GM12892 (cell line): ENCODE measurements at regions not wholly inside any gene's neighbourhood (a gene's known extent, or its start where the extent isn't known, plus 50 kb on each side); places are given as distances from the start of the nearest gene placed in this dataset.

Experiments used
- DNase-seq: peaks from one replicate; pipeline ENCODE4 v3.0.0; 2011; ENCODE audit not compliant: insufficient read length
- FAIRE-seq: peaks from 2 replicates; lab custom pipeline; 2011; peaks lifted over from hg19 to GRCh38; lab: Jason Lieb, UNC
- POLR2A ChIP-seq: IDR thresholded peaks from 2 replicates; pipeline ENCODE4 v1.6.1; 2011; ENCODE audit warnings: low read depth, low read length, control low read depth
- POLR2AphosphoS5 ChIP-seq: IDR thresholded peaks from 2 replicates; pipeline ENCODE4 v1.6.1; 2011; ENCODE audit warnings: low read depth, low read length, control low read depth
- TAF1 ChIP-seq: IDR thresholded peaks from 2 replicates; pipeline ENCODE4 v1.6.1; 2011; ENCODE audit warnings: low read depth, mild to moderate bottlenecking, control low read depth, low read length, borderline replicate concordance

DNA sequence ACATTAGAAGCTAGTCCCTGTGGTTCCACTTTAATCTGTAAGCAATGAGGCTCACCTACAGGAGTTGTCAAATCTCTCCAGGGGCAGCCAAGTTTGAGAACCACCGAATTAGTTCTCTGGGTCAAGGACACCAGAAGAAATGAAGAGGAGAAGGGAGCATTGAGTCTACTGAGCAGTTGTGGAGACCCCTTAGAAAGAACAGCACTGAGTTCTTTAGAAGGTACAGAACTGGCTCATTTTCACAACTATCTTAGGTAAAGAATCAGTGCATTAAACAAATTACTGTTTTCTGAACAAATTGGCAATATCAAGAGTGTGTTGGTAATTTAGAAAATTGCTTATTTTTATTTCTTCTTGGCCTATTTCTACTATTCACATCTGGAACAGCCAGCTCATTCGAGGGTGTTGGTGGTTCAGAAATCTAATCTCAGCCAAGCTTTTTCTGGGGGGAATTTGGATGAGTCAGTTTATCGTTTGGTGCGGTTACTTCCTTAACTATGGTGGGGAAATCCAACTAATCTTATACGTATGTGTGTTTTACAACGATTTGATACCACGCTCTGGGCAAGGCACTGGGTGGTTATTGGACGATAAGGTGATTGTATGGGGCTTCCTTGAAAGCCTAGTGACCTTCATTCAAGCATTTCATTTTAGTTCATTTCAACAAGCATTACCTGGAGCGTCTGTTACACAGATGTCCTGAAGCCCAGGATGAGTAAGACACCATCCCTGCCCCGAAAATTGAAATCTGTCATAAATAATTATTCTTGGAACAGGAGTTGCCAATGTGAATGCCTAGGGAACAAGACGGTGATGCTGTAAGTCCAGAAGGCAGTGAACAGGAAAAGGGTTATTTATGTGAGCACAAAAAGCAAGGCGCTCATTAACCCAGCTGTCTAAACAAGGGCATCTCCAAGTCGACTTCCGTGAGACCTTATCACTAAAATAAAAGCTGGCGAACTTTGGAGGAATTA is 52.0 kb upstream of the TMPRSS2 start:
- FAIRE-seq: peak; percentile 70
- DNase-seq: no peak
- TF ChIP-seq POLR2A (no peak), POLR2AphosphoS5 (no peak), TAF1 (no peak)

- FAIRE-seq: no peak
These were observed 50.9 kb upstream of the TMPRSS2 start for GRCh38 chr21:41558842-41559241.

DNA sequence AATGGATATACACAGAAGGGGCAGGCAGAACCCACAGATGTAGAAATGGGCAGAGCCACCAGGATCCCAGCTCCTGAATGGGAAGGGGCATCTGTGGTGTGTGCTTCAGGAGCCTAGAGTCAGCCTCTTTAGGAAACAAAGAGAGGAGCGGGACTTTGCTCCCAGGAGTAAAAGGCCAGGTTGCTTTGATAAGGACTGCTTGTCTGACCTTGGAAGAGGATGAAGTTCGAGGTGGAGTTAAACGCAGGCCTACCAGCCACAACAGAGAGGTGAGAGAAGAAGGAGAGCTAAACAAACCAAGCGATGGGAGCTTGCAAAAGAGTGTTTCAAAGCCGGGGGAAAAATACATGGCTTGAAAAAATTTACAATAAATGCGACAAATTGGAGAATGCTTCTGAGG is 49.9 kb upstream of the TMPRSS2 start:
- no peak for TF ChIP-seq POLR2AphosphoS5
- TF ChIP-seq TAF1: no peak
- no peak for TF ChIP-seq POLR2A
- no peak for FAIRE-seq

More at GRCh38 chr21:41558842-41559241, 50.9 kb upstream of the TMPRSS2 start:
- no peak for TF ChIP-seq POLR2A
- no peak for TF ChIP-seq POLR2AphosphoS5
- TF ChIP-seq TAF1: no peak
- no peak for DNase-seq

More for the DNA sequence above, 49.9 kb upstream of the TMPRSS2 start:
- no peak for DNase-seq
